MCF 10A (cell line): ENCODE measurements at regions not wholly inside any gene's neighbourhood (a gene's known extent, or its start where the extent isn't known, plus 50 kb on each side); places are given as distances from the start of the nearest gene placed in this dataset.

Source experiments
- BruUV-seq: library from RNA; stranded (reverse); fragments of 400-500 nt; replicated peaks from 2 replicates; lab custom pipeline; 2021; lab: Mats Ljungman, UMichigan
- CTCF ChIA-PET: fragments of 300-600 bp; sonication (Branson Sonifier 250); formaldehyde crosslinking; extraction: SDS; loops from one replicate; lab custom pipeline; 2021; ENCODE audit warnings: antibody characterized with exemption, inconsistent platforms; lab: Yijun Ruan, JAX
- POLR2A ChIA-PET: fragments of 300-600, 350-650 bp; sonication (Branson Sonifier 250); formaldehyde crosslinking; extraction: SDS; loops from one replicate; lab custom pipeline; 2020; ENCODE audit warnings: antibody characterized with exemption, inconsistent platforms; lab: Yijun Ruan, JAX
- DNase-seq: peaks from one replicate; pipeline ENCODE4 v3.0.0-alpha.2; 2018; ENCODE audit not compliant: unreplicated experiment
- H3K27ac Mint-ChIP-seq: one replicate; pipeline ENCODE4 v1.8.0; 2022; ENCODE audit warnings: mild to moderate bottlenecking, low read depth, mixed read lengths; ENCODE audit not compliant: unreplicated experiment
- H3K27me3 Mint-ChIP-seq: one replicate; pipeline ENCODE4 v1.8.0; 2022; ENCODE audit warnings: mixed read lengths; ENCODE audit not compliant: insufficient read depth, unreplicated experiment
- H3K36me3 Mint-ChIP-seq: one replicate; pipeline ENCODE4 v1.8.0; 2022; ENCODE audit warnings: mild to moderate bottlenecking, moderate library complexity, mixed read lengths; ENCODE audit not compliant: insufficient read depth, unreplicated experiment
- H3K4me1 Mint-ChIP-seq: one replicate; pipeline ENCODE4 v1.8.0; 2022; ENCODE audit warnings: mixed read lengths; ENCODE audit not compliant: insufficient read depth, unreplicated experiment
- H3K4me3 Mint-ChIP-seq: one replicate; pipeline ENCODE4 v1.8.0; 2022; ENCODE audit warnings: mild to moderate bottlenecking, moderate library complexity, mixed read lengths; ENCODE audit not compliant: unreplicated experiment
- H3K9me3 Mint-ChIP-seq: one replicate; pipeline ENCODE4 v1.8.0; 2022; ENCODE audit warnings: mixed read lengths; ENCODE audit not compliant: unreplicated experiment
- intact Hi-C: fragments of 100-400 bp; cut with micrococcal nuclease; formaldehyde crosslinking; loops from 2 replicates; pipeline ENCODE4 v1.14.1; 2022
- TF ChIP-seq, protein P1 (sequence below): fragments of 200-600 bp; IDR thresholded peaks from one replicate; pipeline ENCODE4 v1.8.0; 2022; ENCODE audit warnings: antibody characterized with exemption, mild to moderate bottlenecking; ENCODE audit not compliant: unreplicated experiment

DNA sequence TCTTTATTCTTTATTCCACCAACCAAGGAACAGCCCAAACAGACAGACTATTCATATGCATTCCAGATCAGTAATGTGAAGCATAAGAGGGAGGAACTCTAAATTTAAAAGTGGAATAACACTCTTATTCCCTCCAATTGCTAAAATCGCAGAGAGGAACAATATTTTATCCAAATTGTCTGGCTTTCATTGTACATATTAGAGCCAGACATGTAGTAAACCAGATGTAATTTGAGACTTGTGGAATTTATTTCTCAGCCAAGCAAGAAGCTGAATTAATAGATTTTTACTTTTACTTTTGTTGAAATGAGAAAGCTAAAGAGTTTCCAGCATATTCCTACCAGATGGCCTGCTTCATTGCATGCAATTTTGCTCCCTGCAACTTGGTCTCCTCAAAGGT, 674.6 kb upstream of the SLIT2 start:
- intact Hi-C loops = no loop called here
- Mint-ChIP-seq H3K9me3 (no peaks in the 10 kb centered on the region), H3K36me3 (no peaks in the 10 kb centered on the region), H3K4me1 (peaks cover 12% of the 10 kb centered on the region), H3K27ac (no peak overlapping the region), H3K27me3 (no peaks in the 10 kb centered on the region), H3K4me3 (no peak overlapping the region)
- BruUV-seq = no TSS peak
- DNase-seq = no peak
- POLR2A ChIA-PET = no interaction called here
- TF ChIP-seq, protein P1, sequence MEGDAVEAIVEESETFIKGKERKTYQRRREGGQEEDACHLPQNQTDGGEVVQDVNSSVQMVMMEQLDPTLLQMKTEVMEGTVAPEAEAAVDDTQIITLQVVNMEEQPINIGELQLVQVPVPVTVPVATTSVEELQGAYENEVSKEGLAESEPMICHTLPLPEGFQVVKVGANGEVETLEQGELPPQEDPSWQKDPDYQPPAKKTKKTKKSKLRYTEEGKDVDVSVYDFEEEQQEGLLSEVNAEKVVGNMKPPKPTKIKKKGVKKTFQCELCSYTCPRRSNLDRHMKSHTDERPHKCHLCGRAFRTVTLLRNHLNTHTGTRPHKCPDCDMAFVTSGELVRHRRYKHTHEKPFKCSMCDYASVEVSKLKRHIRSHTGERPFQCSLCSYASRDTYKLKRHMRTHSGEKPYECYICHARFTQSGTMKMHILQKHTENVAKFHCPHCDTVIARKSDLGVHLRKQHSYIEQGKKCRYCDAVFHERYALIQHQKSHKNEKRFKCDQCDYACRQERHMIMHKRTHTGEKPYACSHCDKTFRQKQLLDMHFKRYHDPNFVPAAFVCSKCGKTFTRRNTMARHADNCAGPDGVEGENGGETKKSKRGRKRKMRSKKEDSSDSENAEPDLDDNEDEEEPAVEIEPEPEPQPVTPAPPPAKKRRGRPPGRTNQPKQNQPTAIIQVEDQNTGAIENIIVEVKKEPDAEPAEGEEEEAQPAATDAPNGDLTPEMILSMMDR = no peak
- CTCF ChIA-PET = interaction anchor here (0.6 to 1.0 kb wide), 2 partner anchors 9 to 20 kb away, joined by 3 read pairs; no protein-coding TSS in a partner anchor

DNA sequence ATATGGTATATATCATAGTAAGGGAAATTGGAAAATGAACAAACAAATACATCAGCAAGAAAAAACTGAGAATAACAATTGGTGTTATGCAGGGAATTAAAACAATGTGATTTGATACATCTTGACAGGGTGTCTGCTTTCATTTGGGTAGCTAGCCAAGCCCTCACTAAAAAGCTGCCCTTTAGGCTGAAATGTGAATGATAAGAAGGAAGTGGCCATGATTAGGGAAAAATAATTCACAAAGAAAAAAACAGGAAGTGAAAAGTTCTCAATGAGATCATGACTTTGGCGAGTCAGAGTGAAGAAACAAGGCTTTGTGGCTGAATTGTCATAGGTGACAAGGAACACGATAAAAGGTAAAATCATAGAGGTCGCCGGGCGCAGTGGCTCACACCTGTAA, 675.8 kb upstream of the SLIT2 start:
- intact Hi-C loops = no loop called here
- BruUV-seq = no TSS peak
- DNase-seq = no peak

DNA sequence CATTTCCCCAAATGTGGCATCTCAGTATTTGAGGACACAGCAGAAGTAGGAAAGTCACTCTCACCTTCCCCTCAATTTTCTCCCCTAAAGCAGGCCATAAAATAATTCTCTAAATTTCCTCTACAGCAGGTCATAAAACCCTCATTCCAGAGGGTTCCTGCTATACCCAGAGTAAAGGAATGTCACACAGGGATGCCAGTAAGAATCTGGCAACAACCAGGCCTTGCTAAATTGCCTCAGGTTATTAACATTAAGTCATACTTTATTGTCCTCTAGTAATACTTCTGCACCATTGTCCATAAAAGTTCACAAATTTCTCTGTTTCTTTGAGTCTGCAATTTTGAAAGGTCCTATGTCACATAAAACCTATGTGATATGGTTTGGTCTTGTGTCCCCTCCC, 685.7 kb upstream of the SLIT2 start:
- intact Hi-C loops = no loop called here
- no peaks in the 10 kb centered on the region for H3K27me3 Mint-ChIP-seq
- H3K4me3 Mint-ChIP-seq = no peak overlapping the region
- BruUV-seq = no TSS peak
- ChIA-PET CTCF (no interaction called here), POLR2A (no interaction called here)
- no peak overlapping the region for H3K27ac Mint-ChIP-seq
- H3K9me3 Mint-ChIP-seq = peaks cover 13% of the 10 kb centered on the region
- no peaks in the 10 kb centered on the region for H3K36me3 Mint-ChIP-seq
- DNase-seq = no peak
- TF ChIP-seq, protein P1 = no peak
- no peaks in the 10 kb centered on the region for H3K4me1 Mint-ChIP-seq

More for the DNA sequence above, 675.8 kb upstream of the SLIT2 start:
- peaks cover 12% of the 10 kb centered on the region for H3K4me1 Mint-ChIP-seq
- H3K9me3 Mint-ChIP-seq = no peaks in the 10 kb centered on the region
- TF ChIP-seq, protein P1 = no peak
- H3K36me3 Mint-ChIP-seq = no peaks in the 10 kb centered on the region
- ChIA-PET CTCF (no interaction called here), POLR2A (interaction anchor here (0.6 kb wide), 1 partner anchor 637 kb away, joined by 3 read pairs; no protein-coding TSS in a partner anchor)
- no peak overlapping the region for H3K4me3 Mint-ChIP-seq
- H3K27ac Mint-ChIP-seq = no peak overlapping the region
- H3K27me3 Mint-ChIP-seq = no peaks in the 10 kb centered on the region

DNA sequence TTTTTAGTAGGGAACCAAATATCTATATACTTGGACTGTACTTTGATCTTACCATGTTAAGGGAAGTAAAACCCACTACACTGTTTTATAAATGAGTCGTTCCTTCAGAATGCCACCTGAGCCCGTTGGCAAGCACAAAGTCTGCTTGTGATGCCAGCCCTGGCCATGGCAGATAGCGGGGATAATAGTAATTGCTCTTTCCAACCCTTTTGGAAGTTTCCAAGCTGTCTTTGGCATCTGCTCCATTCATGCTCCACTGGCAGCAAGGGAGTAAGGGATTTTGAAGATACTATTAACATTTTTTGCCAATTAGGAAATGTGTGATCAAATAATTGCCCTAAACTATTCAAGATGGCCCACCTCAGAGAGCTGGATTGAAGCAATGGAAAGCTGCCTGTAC, 689.2 kb upstream of the SLIT2 start:
- Mint-ChIP-seq H3K4me3 (no peak overlapping the region), H3K27me3 (no peaks in the 10 kb centered on the region), H3K27ac (no peak overlapping the region), H3K4me1 (no peaks in the 10 kb centered on the region), H3K36me3 (no peaks in the 10 kb centered on the region), H3K9me3 (peaks cover 13% of the 10 kb centered on the region)
- DNase-seq = no peak
- CTCF ChIA-PET = interaction anchor here (0.7 kb wide), 1 partner anchor 53 kb away, joined by 4 read pairs; no protein-coding TSS in a partner anchor
- intact Hi-C loops = no loop called here
- POLR2A ChIA-PET = no interaction called here
- TF ChIP-seq, protein P1 = no peak
- no TSS peak for BruUV-seq
